ENCODE measurements at regions not wholly inside any gene's neighbourhood (a gene's known extent, or its start where the extent isn't known, plus 50 kb on each side); places are given as distances from the start of the nearest gene placed in this dataset.

DNA sequence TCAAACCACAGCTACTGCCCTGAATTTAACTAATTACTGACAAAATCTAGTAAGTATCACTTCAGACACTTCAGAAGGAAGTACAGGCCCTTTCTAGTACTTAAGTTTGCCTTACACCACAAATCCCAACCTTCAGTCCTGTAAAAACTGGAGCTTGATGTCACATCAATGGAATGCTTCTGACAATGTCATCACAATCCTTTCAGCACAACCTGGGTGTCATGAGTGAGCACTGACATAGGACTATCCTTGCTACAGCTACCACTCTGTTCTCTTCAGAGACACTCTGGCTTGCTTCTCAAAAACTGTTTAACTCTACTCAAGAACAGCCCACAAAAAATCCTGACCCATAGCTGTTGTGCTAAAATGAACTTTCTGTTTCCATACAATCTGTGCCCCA lies 108.2 kb downstream of the RRM1 start:
- H3K27ac Mint-ChIP-seq = no peak overlapping the region
- H3K36me3 Mint-ChIP-seq = no peaks in the 10 kb centered on the region
- TF ChIP-seq IRF2 (CRISPR knock-in tag; IDR thresholded peaks at IDR 0.05; ENCODE audit: borderline replicate concordance, low read depth) = no peak
- TF ChIP-seq, protein P1, sequence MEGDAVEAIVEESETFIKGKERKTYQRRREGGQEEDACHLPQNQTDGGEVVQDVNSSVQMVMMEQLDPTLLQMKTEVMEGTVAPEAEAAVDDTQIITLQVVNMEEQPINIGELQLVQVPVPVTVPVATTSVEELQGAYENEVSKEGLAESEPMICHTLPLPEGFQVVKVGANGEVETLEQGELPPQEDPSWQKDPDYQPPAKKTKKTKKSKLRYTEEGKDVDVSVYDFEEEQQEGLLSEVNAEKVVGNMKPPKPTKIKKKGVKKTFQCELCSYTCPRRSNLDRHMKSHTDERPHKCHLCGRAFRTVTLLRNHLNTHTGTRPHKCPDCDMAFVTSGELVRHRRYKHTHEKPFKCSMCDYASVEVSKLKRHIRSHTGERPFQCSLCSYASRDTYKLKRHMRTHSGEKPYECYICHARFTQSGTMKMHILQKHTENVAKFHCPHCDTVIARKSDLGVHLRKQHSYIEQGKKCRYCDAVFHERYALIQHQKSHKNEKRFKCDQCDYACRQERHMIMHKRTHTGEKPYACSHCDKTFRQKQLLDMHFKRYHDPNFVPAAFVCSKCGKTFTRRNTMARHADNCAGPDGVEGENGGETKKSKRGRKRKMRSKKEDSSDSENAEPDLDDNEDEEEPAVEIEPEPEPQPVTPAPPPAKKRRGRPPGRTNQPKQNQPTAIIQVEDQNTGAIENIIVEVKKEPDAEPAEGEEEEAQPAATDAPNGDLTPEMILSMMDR (IDR thresholded peaks at IDR 0.05) = no peak
- peaks cover 4% of the 10 kb centered on the region for H3K4me1 Mint-ChIP-seq
- H3K4me3 Mint-ChIP-seq = no peak overlapping the region
- H3K27me3 Mint-ChIP-seq (ENCODE audit: low read depth) = no peaks in the 10 kb centered on the region
- ChIA-PET CTCF (interaction anchor here (0.9 to 2.6 kb wide), 8 partner anchors 10 to 349 kb away, joined by 3 to 28 read pairs (median 4); no protein-coding TSS in a partner anchor), POLR2A (no interaction called here)
- ATAC-seq (no peak), DNase-seq (ENCODE audit: low spot score) (no peak)
- peaks cover 6% of the 10 kb centered on the region for H3K9me3 Mint-ChIP-seq

- ATAC-seq = no peak
Observed at GRCh38 chr11:4197112-4197511, 102.5 kb downstream of the RRM1 start.

DNA sequence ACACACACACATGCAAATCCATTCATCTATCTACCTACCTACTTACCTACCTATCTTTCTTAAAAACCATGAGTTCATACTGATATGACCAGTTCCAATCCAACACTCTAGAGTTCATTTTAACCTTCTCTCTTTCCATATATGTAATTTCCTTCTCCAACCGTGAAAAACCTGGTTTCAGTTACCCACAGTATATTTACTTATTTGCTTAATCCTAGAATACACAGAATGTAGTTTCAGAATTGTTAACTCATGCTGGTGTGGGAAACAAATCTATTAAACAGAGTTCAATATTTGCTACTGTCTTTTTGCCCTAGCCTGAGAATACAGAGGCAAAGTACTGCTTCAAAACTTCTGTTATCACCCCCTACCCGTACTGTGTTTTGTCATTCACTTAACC lies 101.3 kb downstream of the RRM1 start:
- H3K9me3 Mint-ChIP-seq = peaks cover 13% of the 10 kb centered on the region
- ATAC-seq = no peak
- ChIA-PET POLR2A (no interaction called here), CTCF (interaction anchor here (0.9 kb wide), 1 partner anchor 8 kb away, joined by 3 read pairs; no protein-coding TSS in a partner anchor)
- H3K36me3 Mint-ChIP-seq = no peaks in the 10 kb centered on the region
- H3K4me3 Mint-ChIP-seq = no peak overlapping the region
- H3K27me3 Mint-ChIP-seq (ENCODE audit: low read depth) = no peaks in the 10 kb centered on the region; the same call in 1 of the 2 replicates
- TF ChIP-seq NR1H2 (CRISPR knock-in tag; IDR thresholded peaks at IDR 0.05) = no peak
- TF ChIP-seq, protein P2, sequence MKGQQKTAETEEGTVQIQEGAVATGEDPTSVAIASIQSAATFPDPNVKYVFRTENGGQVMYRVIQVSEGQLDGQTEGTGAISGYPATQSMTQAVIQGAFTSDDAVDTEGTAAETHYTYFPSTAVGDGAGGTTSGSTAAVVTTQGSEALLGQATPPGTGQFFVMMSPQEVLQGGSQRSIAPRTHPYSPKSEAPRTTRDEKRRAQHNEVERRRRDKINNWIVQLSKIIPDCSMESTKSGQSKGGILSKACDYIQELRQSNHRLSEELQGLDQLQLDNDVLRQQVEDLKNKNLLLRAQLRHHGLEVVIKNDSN (CRISPR knock-in tag; IDR thresholded peaks at IDR 0.05) = no peak
- no peak for TF ChIP-seq MLX (CRISPR knock-in tag; IDR thresholded peaks at IDR 0.05)
- TF ChIP-seq ELF4 (CRISPR knock-in tag; IDR thresholded peaks at IDR 0.05; ENCODE audit: low read depth) = no peak
- no peak for TF ChIP-seq CREB1 (CRISPR knock-in tag; IDR thresholded peaks at IDR 0.05)
- no peak for TF ChIP-seq ZSCAN18 (CRISPR knock-in tag; IDR thresholded peaks at IDR 0.05)
- TF ChIP-seq GTF2I (CRISPR knock-in tag; conservative IDR thresholded peaks at IDR 0.05) = no peak
- TF ChIP-seq, protein P3, sequence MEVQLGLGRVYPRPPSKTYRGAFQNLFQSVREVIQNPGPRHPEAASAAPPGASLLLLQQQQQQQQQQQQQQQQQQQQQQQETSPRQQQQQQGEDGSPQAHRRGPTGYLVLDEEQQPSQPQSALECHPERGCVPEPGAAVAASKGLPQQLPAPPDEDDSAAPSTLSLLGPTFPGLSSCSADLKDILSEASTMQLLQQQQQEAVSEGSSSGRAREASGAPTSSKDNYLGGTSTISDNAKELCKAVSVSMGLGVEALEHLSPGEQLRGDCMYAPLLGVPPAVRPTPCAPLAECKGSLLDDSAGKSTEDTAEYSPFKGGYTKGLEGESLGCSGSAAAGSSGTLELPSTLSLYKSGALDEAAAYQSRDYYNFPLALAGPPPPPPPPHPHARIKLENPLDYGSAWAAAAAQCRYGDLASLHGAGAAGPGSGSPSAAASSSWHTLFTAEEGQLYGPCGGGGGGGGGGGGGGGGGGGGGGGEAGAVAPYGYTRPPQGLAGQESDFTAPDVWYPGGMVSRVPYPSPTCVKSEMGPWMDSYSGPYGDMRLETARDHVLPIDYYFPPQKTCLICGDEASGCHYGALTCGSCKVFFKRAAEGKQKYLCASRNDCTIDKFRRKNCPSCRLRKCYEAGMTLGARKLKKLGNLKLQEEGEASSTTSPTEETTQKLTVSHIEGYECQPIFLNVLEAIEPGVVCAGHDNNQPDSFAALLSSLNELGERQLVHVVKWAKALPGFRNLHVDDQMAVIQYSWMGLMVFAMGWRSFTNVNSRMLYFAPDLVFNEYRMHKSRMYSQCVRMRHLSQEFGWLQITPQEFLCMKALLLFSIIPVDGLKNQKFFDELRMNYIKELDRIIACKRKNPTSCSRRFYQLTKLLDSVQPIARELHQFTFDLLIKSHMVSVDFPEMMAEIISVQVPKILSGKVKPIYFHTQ (CRISPR knock-in tag; IDR thresholded peaks at IDR 0.05) = no peak
- H3K27ac Mint-ChIP-seq = no peak overlapping the region
- DNase-seq (ENCODE audit: low spot score) = no peak
- peaks cover 2% of the 10 kb centered on the region; the same call in 1 of the 2 replicates for H3K4me1 Mint-ChIP-seq

More at GRCh38 chr11:4197112-4197511, 102.5 kb downstream of the RRM1 start:
- Mint-ChIP-seq H3K9me3 (peaks cover 13% of the 10 kb centered on the region), H3K27me3 (ENCODE audit: low read depth) (no peaks in the 10 kb centered on the region; the same call in 1 of the 2 replicates), H3K36me3 (no peaks in the 10 kb centered on the region), H3K4me1 (peaks cover 2% of the 10 kb centered on the region; the same call in 1 of the 2 replicates), H3K27ac (no peak overlapping the region), H3K4me3 (no peak overlapping the region)
- TF ChIP-seq, protein P4, sequence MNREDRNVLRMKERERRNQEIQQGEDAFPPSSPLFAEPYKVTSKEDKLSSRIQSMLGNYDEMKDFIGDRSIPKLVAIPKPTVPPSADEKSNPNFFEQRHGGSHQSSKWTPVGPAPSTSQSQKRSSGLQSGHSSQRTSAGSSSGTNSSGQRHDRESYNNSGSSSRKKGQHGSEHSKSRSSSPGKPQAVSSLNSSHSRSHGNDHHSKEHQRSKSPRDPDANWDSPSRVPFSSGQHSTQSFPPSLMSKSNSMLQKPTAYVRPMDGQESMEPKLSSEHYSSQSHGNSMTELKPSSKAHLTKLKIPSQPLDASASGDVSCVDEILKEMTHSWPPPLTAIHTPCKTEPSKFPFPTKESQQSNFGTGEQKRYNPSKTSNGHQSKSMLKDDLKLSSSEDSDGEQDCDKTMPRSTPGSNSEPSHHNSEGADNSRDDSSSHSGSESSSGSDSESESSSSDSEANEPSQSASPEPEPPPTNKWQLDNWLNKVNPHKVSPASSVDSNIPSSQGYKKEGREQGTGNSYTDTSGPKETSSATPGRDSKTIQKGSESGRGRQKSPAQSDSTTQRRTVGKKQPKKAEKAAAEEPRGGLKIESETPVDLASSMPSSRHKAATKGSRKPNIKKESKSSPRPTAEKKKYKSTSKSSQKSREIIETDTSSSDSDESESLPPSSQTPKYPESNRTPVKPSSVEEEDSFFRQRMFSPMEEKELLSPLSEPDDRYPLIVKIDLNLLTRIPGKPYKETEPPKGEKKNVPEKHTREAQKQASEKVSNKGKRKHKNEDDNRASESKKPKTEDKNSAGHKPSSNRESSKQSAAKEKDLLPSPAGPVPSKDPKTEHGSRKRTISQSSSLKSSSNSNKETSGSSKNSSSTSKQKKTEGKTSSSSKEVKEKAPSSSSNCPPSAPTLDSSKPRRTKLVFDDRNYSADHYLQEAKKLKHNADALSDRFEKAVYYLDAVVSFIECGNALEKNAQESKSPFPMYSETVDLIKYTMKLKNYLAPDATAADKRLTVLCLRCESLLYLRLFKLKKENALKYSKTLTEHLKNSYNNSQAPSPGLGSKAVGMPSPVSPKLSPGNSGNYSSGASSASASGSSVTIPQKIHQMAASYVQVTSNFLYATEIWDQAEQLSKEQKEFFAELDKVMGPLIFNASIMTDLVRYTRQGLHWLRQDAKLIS (CRISPR knock-in tag; IDR thresholded peaks at IDR 0.05; ENCODE audit: borderline replicate concordance) = no peak
- TF ChIP-seq NR2C2 (CRISPR knock-in tag; IDR thresholded peaks at IDR 0.05) = no peak
- TF ChIP-seq OVOL2 (CRISPR knock-in tag; IDR thresholded peaks at IDR 0.05; ENCODE audit: borderline replicate concordance) = no peak
- no peak for TF ChIP-seq ELF4 (CRISPR knock-in tag; IDR thresholded peaks at IDR 0.05; ENCODE audit: low read depth)
- TF ChIP-seq, protein P2 (CRISPR knock-in tag; IDR thresholded peaks at IDR 0.05) = no peak
- no peak for TF ChIP-seq TEAD1 (CRISPR knock-in tag; IDR thresholded peaks at IDR 0.05)
- no peak for TF ChIP-seq ZNF317 (CRISPR knock-in tag; IDR thresholded peaks at IDR 0.05; ENCODE audit: borderline replicate concordance, low read depth)
- no peak for TF ChIP-seq ETV6 (CRISPR knock-in tag; IDR thresholded peaks at IDR 0.05)
- TF ChIP-seq NFATC4 (CRISPR knock-in tag; IDR thresholded peaks at IDR 0.05) = no peak
- TF ChIP-seq ZNF219 (CRISPR knock-in tag; IDR thresholded peaks at IDR 0.05; ENCODE audit: borderline replicate concordance) = no peak
- TF ChIP-seq ATF1 (CRISPR knock-in tag; IDR thresholded peaks at IDR 0.05) = no peak
- no peak for TF ChIP-seq USF2 (CRISPR knock-in tag; IDR thresholded peaks at IDR 0.05)
- CTCF ChIA-PET = no interaction called here
- no peak for DNase-seq (ENCODE audit: low spot score)
- POLR2A ChIA-PET = no interaction called here
